IMR-90 (cell line): ENCODE measurements at regions not wholly inside any gene's neighbourhood (a gene's known extent, or its start where the extent isn't known, plus 50 kb on each side); places are given as distances from the start of the nearest gene placed in this dataset.

Experiments used
- ATAC-seq: fragments of 200-7000 bp; cut with Tn5 transposase; 2 replicates; pipeline ENCODE4 v1.9.1; 2020; ENCODE audit warnings: low read depth, mild to moderate bottlenecking, moderate library complexity
- BruUV-seq: library from RNA; stranded (reverse); fragments of 400-500 nt; replicated peaks from 2 replicates; lab custom pipeline; 2021; lab: Mats Ljungman, UMichigan
- CTCF ChIA-PET: fragments of 300-600 bp; formaldehyde crosslinking; extraction: SDS; loops from one replicate; lab custom pipeline; 2021; ENCODE audit warnings: antibody characterized with exemption; lab: Yijun Ruan, JAX
- POLR2A ChIA-PET: fragments of 300-600 bp; sonication (Branson Sonifier 250); formaldehyde crosslinking; loops from one replicate; lab custom pipeline; 2022; ENCODE audit warnings: antibody characterized with exemption; ENCODE audit not compliant: unreplicated experiment; lab: Charles Lee
- DNase-seq: peaks from one replicate; pipeline ENCODE4 v3.0.0; 2013
- H2AFZ ChIP-seq: replicated peaks from 2 replicates; pipeline ENCODE3; 2013; ENCODE audit warnings: low read length, mild to moderate bottlenecking; ENCODE audit not compliant: poor library complexity
- H2AK5ac ChIP-seq: 2 replicates; pipeline ENCODE4 v1.6.1; 2013; ENCODE audit warnings: low read depth, low read length, inconsistent platforms
- H2AK9ac ChIP-seq: replicated peaks from 2 replicates; pipeline ENCODE3; 2013; ENCODE audit warnings: mild to moderate bottlenecking, low read depth, low read length, moderate library complexity; ENCODE audit not compliant: poor library complexity
- H2BK120ac ChIP-seq: 2 replicates; pipeline ENCODE4 v1.6.1; 2013; ENCODE audit warnings: low read depth, low read length, inconsistent platforms
- H2BK15ac ChIP-seq: 3 replicates; pipeline ENCODE4 v1.6.1; 2013; ENCODE audit warnings: low read depth, low read length, inconsistent platforms
- H2BK20ac ChIP-seq: 2 replicates; pipeline ENCODE4 v1.6.1; 2013; ENCODE audit warnings: low read depth, mild to moderate bottlenecking, inconsistent platforms, low read length, moderate library complexity
- H2BK5ac ChIP-seq: 2 replicates; pipeline ENCODE4 v1.6.1; 2013; ENCODE audit warnings: mild to moderate bottlenecking, low read depth, low read length, inconsistent platforms; ENCODE audit not compliant: poor library complexity, severe bottlenecking
- H3K14ac ChIP-seq: replicated peaks from 2 replicates; pipeline ENCODE4 v1.6.1; 2013; ENCODE audit warnings: low read depth, low read length, inconsistent platforms
- H3K18ac ChIP-seq: 2 replicates; pipeline ENCODE4 v1.6.1; 2013; ENCODE audit warnings: low read depth, low read length, control low read depth
- H3K23ac ChIP-seq: 2 replicates; pipeline ENCODE4 v1.6.1; 2013; ENCODE audit warnings: low read depth, low read length, inconsistent platforms
- H3K27ac ChIP-seq: 2 replicates; pipeline ENCODE4 v1.5.1; 2013; ENCODE audit warnings: mild to moderate bottlenecking, control low read depth, low read length; ENCODE audit not compliant: insufficient read depth
- H3K27me3 ChIP-seq: 2 replicates; pipeline ENCODE4 v1.6.1; 2013; ENCODE audit warnings: low read length; ENCODE audit not compliant: control insufficient read depth, insufficient read depth
- H3K36me3 ChIP-seq: 2 replicates; pipeline ENCODE4 v1.6.1; 2013; ENCODE audit warnings: low read length, mixed read lengths; ENCODE audit not compliant: control insufficient read depth, insufficient read depth
- H3K4ac ChIP-seq: 2 replicates; pipeline ENCODE4 v1.6.1; 2013; ENCODE audit warnings: low read depth, low read length, inconsistent platforms
- H3K4me1 ChIP-seq: 2 replicates; pipeline ENCODE4 v1.6.1; 2013; ENCODE audit warnings: low read length, mixed read lengths; ENCODE audit not compliant: control insufficient read depth, insufficient read depth
- H3K4me2 ChIP-seq: 2 replicates; pipeline ENCODE4 v1.6.1; 2013; ENCODE audit warnings: low read depth, mild to moderate bottlenecking, control low read depth, low read length, moderate library complexity
- H3K4me3 ChIP-seq: 2 replicates; pipeline ENCODE4 v1.5.1; 2013; ENCODE audit warnings: low read depth, mild to moderate bottlenecking, control low read depth, low read length, moderate library complexity; ENCODE audit not compliant: insufficient read depth
- H3K56ac ChIP-seq: 2 replicates; pipeline ENCODE4 v1.6.1; 2013; ENCODE audit warnings: low read length, inconsistent platforms; ENCODE audit not compliant: insufficient read depth; ENCODE audit errors: extremely low read depth
- H3K79me1 ChIP-seq, 2 experiments: 2 replicates each; pipeline ENCODE4 v1.6.1; 2013; ENCODE audit warnings: low read length in 2 of 2, inconsistent platforms in 1 of 2, low read depth in 1 of 2
- H3K9ac ChIP-seq: 2 replicates; pipeline ENCODE4 v1.6.1; 2013; ENCODE audit warnings: low read depth, low read length, control low read depth
- H3K9me1 ChIP-seq: 2 replicates; pipeline ENCODE4 v1.6.1; 2013; ENCODE audit warnings: low read length, inconsistent platforms; ENCODE audit not compliant: insufficient read depth
- H3K9me3 ChIP-seq: 2 replicates; pipeline ENCODE4 v1.6.1; 2013; ENCODE audit warnings: low read length; ENCODE audit not compliant: control insufficient read depth, insufficient read depth
- H4K20me1 ChIP-seq: 2 replicates; pipeline ENCODE4 v1.6.1; 2013; ENCODE audit warnings: low read length, inconsistent platforms; ENCODE audit not compliant: insufficient read depth
- H4K5ac ChIP-seq: 2 replicates; pipeline ENCODE4 v1.6.1; 2013; ENCODE audit warnings: mild to moderate bottlenecking, low read depth, low read length, control low read depth
- H4K8ac ChIP-seq, 2 experiments: 2 replicates each; pipeline ENCODE4 v1.6.1; 2013; ENCODE audit warnings: low read depth in 2 of 2, low read length in 2 of 2, control low read depth in 1 of 2, inconsistent platforms in 1 of 2
- H4K91ac ChIP-seq: 2 replicates; pipeline ENCODE4 v1.6.1; 2013; ENCODE audit warnings: low read depth, low read length, inconsistent platforms; ENCODE audit not compliant: insufficient read depth
- BHLHE40 ChIP-seq: fragments of 150-350 bp; IDR thresholded peaks from 2 replicates; pipeline ENCODE4 v1.6.1; 2016; ENCODE audit warnings: mild to moderate bottlenecking, low read depth, low read length
- CEBPB ChIP-seq: IDR thresholded peaks from 2 replicates; pipeline ENCODE4 v1.6.1; 2012; ENCODE audit warnings: low read depth, low read length, improper control_type of control experiment
- CHD1 ChIP-seq: IDR thresholded peaks from 2 replicates; pipeline ENCODE4 v1.6.1; 2012; ENCODE audit warnings: low read depth, low read length, improper control_type of control experiment
- CTCF ChIP-seq: conservative IDR thresholded peaks from 2 replicates; pipeline ENCODE4 v1.5.1; 2012; ENCODE audit warnings: mild to moderate bottlenecking, low read depth, low read length, improper control_type of control experiment
- FOS ChIP-seq: fragments of 150-350 bp; IDR thresholded peaks from 2 replicates; pipeline ENCODE4 v1.6.1; 2016; ENCODE audit warnings: low read depth, low read length
- MAFK ChIP-seq: IDR thresholded peaks from 2 replicates; pipeline ENCODE4 v1.6.1; 2012; ENCODE audit warnings: low read depth, low read length, improper control_type of control experiment
- MAZ ChIP-seq: IDR thresholded peaks from 2 replicates; pipeline ENCODE4 v1.6.1; 2012; ENCODE audit warnings: low read depth, mild to moderate bottlenecking, low read length, improper control_type of control experiment, moderate library complexity, borderline replicate concordance
- MXI1 ChIP-seq: IDR thresholded peaks from 2 replicates; pipeline ENCODE4 v1.6.1; 2012; ENCODE audit warnings: low read depth, mild to moderate bottlenecking, low read length, moderate library complexity, borderline replicate concordance
- NFE2L2 ChIP-seq: fragments of 150-350 bp; IDR thresholded peaks from 2 replicates; pipeline ENCODE4 v1.6.1; 2016; ENCODE audit warnings: low read depth, mild to moderate bottlenecking, low read length
- POLR2A ChIP-seq: IDR thresholded peaks from 2 replicates; pipeline ENCODE4 v1.6.1; 2012; ENCODE audit warnings: mild to moderate bottlenecking, low read depth, low read length
- RCOR1 ChIP-seq: IDR thresholded peaks from 2 replicates; pipeline ENCODE4 v1.6.1; 2012; ENCODE audit warnings: mild to moderate bottlenecking, low read length, improper control_type of control experiment; ENCODE audit not compliant: insufficient replicate concordance
- RFX5 ChIP-seq: IDR thresholded peaks from 2 replicates; pipeline ENCODE4 v1.8.0; 2012; ENCODE audit warnings: low read depth, mild to moderate bottlenecking, low read length, moderate library complexity
- SMC3 ChIP-seq: fragments of 150-350 bp; IDR thresholded peaks from 2 replicates; pipeline ENCODE4 v1.6.1; 2016; ENCODE audit warnings: low read depth, mild to moderate bottlenecking, antibody characterized with exemption, low read length, moderate library complexity
- WGBS, 2 experiments: methylation state at CpG; one replicate each; pipeline versions ENCODE4 v1.1.5 to v1.1.7; 2013; ENCODE audit warnings: missing lambda C conversion rate in 2 of 2; ENCODE audit not compliant: insufficient read length in 1 of 2; ENCODE audit errors: extremely low coverage in 2 of 2; 5-methylcytosine and 5-hydroxymethylcytosine counted together
- dilution Hi-C: fragments of 300-500 bp; cut with HindIII; formaldehyde crosslinking; loops from one replicate; pipeline ENCODE4 v1.14.3; 2018; ENCODE audit warnings: low sequenced_read_pairs; ENCODE audit not compliant: unreplicated experiment
- in situ Hi-C: fragments of 300-500 bp; cut with MboI; formaldehyde crosslinking; loops from 3 replicates; pipeline ENCODE4 v1.14.3; 2019; ENCODE audit warnings: low sequenced_read_pairs, inconsistent platforms, mixed read lengths
- intact Hi-C: fragments of 100-400 bp; cut with micrococcal nuclease; formaldehyde crosslinking; loops from 2 replicates; pipeline ENCODE4 v1.10.0; 2022
- TF ChIP-seq, protein P1 (sequence below): fragments of 150-350 bp; IDR thresholded peaks from 2 replicates; pipeline ENCODE4 v1.6.1; 2016; ENCODE audit warnings: low read depth, mild to moderate bottlenecking, low read length, moderate library complexity, borderline replicate concordance
- TF ChIP-seq, protein P2 (sequence below): fragments of 150-350 bp; IDR thresholded peaks from 2 replicates; pipeline ENCODE4 v1.6.1; 2017; ENCODE audit warnings: mild to moderate bottlenecking, antibody characterized with exemption, low read length, low read depth

DNA sequence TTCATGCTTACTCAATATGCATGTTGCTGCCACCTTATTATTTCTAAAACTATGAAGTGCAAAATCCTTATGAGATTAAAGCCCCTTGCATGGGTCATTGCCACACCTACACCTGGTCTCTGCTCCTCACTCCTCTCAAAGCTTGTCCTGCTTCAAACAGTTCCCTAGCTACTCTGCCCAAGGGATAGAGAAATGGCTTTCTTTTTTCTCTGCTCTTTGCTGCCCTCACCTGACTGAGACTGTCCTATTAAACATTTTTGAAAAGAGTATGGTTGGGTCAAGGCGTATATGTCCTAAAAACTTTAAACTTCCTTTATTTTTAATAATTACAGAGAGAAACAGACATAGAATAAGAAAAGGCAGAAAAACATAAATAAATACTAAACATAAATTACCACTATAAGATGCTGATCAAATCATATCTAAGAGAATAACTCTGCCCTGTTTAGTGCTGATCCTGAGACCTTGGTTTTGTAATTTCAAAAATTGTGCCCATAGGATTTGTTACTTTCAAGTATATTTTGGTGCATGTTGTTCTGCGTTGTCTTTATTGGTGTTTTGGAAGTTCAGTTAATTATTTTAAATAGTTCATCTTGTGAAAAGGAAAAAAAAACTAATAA, 704.9 kb upstream of the PABPC4L start:
- WGBS, 2 experiments = no CpG with 5 or more reads among the region's 2 CpGs
- dilution Hi-C loops (no loop called here), intact Hi-C loops (loop anchor here (10.0 kb wide), 1 partner anchor 1762 kb away; the partner anchor contains the start of gene PCDH10), in situ Hi-C loops (no loop called here)
- Histone ChIP-seq H3K27me3 (no peaks in the 10 kb centered on the region), H4K91ac (no peak overlapping the region), H3K9me3 (no peaks in the 10 kb centered on the region; the same call in 1 of the 2 replicates), H2AK5ac (no peak overlapping the region), H4K5ac (no peak overlapping the region), H3K36me3 (no peaks in the 10 kb centered on the region), H3K14ac (no peak overlapping the region), H3K23ac (no peak overlapping the region), H3K27ac (no peak overlapping the region), H4K8ac (no peak overlapping the region), H2BK20ac (no peak overlapping the region), H2AK9ac (no peak overlapping the region), H3K4ac (no peak overlapping the region), H2BK5ac (no peak overlapping the region), H4K20me1 (no peaks in the 10 kb centered on the region), H3K9ac (no peak overlapping the region), H3K56ac (no peak overlapping the region), H2BK15ac (no peak overlapping the region), H3K4me1 (no peaks in the 10 kb centered on the region), H3K4me2 (no peak overlapping the region), H3K9me1 (no peaks in the 10 kb centered on the region), H3K4me3 (no peak overlapping the region), H2BK120ac (no peak overlapping the region), H2AFZ (no peak overlapping the region), H3K18ac (no peak overlapping the region), H3K79me1 (no peaks in the 10 kb centered on the region)
- POLR2A ChIA-PET = no interaction called here
- 0 out of 2 replicates have a peak, but pooled peaks have one; percentile 49 for ATAC-seq
- CTCF ChIA-PET = no interaction called here
- TF ChIP-seq MXI1 = no peak
- no peak for TF ChIP-seq FOS
- TF ChIP-seq, protein P1, sequence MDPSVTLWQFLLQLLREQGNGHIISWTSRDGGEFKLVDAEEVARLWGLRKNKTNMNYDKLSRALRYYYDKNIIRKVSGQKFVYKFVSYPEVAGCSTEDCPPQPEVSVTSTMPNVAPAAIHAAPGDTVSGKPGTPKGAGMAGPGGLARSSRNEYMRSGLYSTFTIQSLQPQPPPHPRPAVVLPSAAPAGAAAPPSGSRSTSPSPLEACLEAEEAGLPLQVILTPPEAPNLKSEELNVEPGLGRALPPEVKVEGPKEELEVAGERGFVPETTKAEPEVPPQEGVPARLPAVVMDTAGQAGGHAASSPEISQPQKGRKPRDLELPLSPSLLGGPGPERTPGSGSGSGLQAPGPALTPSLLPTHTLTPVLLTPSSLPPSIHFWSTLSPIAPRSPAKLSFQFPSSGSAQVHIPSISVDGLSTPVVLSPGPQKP = no peak
- TF ChIP-seq CEBPB = no peak
- TF ChIP-seq NFE2L2 = no peak
- TF ChIP-seq SMC3 = no peak
- TF ChIP-seq POLR2A = no peak
- TF ChIP-seq CHD1 = no peak
- no peak for TF ChIP-seq MAZ
- TF ChIP-seq CTCF = no peak; the same call in 1 of the 2 replicates
- no peak for TF ChIP-seq BHLHE40
- TF ChIP-seq, protein P2, sequence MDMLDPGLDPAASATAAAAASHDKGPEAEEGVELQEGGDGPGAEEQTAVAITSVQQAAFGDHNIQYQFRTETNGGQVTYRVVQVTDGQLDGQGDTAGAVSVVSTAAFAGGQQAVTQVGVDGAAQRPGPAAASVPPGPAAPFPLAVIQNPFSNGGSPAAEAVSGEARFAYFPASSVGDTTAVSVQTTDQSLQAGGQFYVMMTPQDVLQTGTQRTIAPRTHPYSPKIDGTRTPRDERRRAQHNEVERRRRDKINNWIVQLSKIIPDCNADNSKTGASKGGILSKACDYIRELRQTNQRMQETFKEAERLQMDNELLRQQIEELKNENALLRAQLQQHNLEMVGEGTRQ = no peak
- no peak for TF ChIP-seq MAFK
- TF ChIP-seq RCOR1 = no peak
- TF ChIP-seq RFX5 = no peak
- BruUV-seq = no TSS peak
- no peak for DNase-seq
